ENCODE measurements at regions not wholly inside any gene's neighbourhood (a gene's known extent, or its start where the extent isn't known, plus 50 kb on each side); places are given as distances from the start of the nearest gene placed in this dataset.
A peak's percentile ranks its signal among the peaks of the same experiment; 100 is the strongest.

DNA sequence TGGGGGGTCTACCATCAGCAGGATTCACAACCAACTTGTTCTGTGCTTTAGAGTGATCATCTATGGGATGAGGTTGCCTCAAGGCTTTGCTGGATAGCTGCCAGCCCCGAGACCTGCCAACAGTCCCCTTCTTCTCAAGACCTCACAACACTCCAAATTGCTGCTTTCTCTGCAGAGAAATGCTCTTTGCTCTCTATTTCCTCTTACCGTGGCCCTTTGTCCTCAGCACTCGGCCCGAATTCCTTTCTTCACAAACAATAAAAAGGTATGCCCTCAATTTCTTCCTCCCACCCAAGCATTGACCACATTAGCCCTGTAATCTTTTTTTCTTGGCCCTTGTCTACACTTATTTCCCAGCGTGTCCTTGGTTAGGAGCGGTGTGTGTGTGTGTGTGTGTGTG is 147.4 kb upstream of the SNX19 start:
- TF ChIP-seq, protein P1, sequence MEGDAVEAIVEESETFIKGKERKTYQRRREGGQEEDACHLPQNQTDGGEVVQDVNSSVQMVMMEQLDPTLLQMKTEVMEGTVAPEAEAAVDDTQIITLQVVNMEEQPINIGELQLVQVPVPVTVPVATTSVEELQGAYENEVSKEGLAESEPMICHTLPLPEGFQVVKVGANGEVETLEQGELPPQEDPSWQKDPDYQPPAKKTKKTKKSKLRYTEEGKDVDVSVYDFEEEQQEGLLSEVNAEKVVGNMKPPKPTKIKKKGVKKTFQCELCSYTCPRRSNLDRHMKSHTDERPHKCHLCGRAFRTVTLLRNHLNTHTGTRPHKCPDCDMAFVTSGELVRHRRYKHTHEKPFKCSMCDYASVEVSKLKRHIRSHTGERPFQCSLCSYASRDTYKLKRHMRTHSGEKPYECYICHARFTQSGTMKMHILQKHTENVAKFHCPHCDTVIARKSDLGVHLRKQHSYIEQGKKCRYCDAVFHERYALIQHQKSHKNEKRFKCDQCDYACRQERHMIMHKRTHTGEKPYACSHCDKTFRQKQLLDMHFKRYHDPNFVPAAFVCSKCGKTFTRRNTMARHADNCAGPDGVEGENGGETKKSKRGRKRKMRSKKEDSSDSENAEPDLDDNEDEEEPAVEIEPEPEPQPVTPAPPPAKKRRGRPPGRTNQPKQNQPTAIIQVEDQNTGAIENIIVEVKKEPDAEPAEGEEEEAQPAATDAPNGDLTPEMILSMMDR (IDR thresholded peaks at IDR 0.05; ENCODE audit: low read depth, low read length, missing control alignments): no peak
- peaks cover 2% of the 10 kb centered on the region for H3K27me3 ChIP-seq (replicated peaks)
- no peak for DNase-seq
- H3K4me3 ChIP-seq (ENCODE audit: low read depth, low read length): no peak overlapping the region
- in situ Hi-C loops (cut with HindIII; ENCODE audit: low pct_ligation_motif_present, low sequenced_read_pairs): loop anchor here (25.0 kb wide), 1 partner anchor 599 kb away; no protein-coding TSS in a partner anchor
- H3K36me3 ChIP-seq (replicated peaks): no peaks in the 10 kb centered on the region
- H3K27ac ChIP-seq: no peak overlapping the region

DNA sequence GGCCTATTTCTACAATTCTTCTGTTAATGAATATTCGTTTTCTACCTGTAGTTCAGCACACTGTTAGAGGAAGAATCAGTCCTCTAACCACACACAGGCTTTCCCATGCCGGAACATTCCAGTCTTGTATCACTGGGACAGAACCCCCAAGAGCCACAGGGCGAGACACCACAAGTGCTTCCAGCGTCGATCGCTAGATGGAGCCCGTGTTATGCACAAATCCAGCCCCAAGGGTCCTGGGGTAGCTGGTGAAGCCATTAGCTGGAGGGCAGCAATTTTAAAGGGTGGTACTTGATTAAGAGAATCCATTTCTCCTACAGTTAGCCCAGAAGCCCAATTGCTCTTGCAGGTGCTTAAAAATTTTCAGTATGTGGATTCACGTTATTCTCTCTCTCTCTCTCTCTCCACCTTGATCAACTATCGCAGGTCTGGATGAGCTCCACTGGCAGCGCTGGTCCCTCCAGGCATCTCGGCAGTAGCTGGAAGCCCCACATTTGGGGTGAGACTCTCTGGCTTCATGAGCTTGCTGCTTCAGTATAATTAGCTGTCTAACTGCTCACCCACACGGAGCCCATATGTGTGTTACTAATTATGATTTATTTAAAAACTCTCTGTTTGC is 148.2 kb upstream of the SNX19 start:
- H3K4me3 ChIP-seq (ENCODE audit: low read depth, low read length): no peak overlapping the region
- peaks cover 2% of the 10 kb centered on the region for H3K27me3 ChIP-seq (replicated peaks)
- no peak overlapping the region for H3K27ac ChIP-seq
- in situ Hi-C loops (cut with HindIII; ENCODE audit: low pct_ligation_motif_present, low sequenced_read_pairs): loop anchor here (25.0 kb wide), 1 partner anchor 598 kb away; no protein-coding TSS in a partner anchor
- no peaks in the 10 kb centered on the region for H3K36me3 ChIP-seq (replicated peaks)
- TF ChIP-seq, protein P1 (IDR thresholded peaks at IDR 0.05; ENCODE audit: low read depth, low read length, missing control alignments): peak; percentile 97
- DNase-seq: peak; percentile 52

DNA sequence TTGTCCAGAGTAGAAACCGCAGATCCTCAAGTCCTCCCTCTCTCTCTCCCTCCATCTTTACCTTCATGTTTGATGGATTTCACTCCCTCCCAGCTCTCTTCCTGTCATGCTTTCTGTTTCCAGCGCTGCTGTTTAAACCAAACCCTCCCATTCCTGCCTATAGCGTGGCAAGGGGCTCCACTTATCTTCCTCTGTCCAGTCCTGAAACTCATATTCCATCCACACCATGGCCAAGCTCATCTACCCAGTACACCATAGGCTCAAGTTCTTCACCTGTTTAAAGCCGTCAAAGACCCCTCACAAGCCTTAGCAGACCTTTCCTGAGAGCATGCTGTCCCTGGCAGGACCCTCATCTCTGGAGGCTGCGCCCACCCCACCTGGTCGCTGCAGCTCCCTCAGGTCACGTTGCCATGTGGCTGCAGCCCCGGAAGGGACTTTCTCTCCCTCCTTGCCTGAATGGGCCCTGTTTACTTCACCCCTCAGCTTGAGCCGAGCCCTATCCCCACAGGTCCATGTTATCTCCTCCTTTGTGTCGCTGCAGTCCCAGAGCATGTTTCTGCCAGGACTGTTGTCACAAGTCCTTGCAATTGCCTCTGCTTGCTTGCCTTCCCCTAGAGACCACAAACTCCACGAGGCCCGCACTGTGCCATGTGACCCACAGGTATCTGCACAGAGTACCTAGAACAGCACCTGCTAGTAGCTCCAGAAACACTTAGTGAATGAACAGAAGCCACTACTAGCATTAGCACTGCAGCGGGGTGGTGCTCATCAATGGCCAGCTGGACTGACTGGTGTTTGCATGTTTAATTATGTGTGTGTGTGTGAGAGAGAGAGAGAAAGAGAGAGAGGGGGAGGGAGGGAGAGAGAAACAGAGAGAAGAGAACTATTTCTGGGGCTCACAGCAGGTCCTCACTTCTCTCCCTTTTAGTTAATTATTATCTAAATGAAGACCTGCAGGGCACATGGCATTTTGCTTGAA is 149.4 kb upstream of the SNX19 start:
- Histone ChIP-seq H3K36me3 (replicated peaks) (no peaks in the 10 kb centered on the region), H3K4me3 (ENCODE audit: low read depth, low read length) (no peak overlapping the region), H3K27ac (no peak overlapping the region), H3K27me3 (replicated peaks) (peaks cover 2% of the 10 kb centered on the region)
- TF ChIP-seq, protein P1 (IDR thresholded peaks at IDR 0.05; ENCODE audit: low read depth, low read length, missing control alignments): no peak
- DNase-seq: no peak
- in situ Hi-C loops (cut with HindIII; ENCODE audit: low pct_ligation_motif_present, low sequenced_read_pairs): loop anchor here (25.0 kb wide), 1 partner anchor 597 kb away; no protein-coding TSS in a partner anchor

DNA sequence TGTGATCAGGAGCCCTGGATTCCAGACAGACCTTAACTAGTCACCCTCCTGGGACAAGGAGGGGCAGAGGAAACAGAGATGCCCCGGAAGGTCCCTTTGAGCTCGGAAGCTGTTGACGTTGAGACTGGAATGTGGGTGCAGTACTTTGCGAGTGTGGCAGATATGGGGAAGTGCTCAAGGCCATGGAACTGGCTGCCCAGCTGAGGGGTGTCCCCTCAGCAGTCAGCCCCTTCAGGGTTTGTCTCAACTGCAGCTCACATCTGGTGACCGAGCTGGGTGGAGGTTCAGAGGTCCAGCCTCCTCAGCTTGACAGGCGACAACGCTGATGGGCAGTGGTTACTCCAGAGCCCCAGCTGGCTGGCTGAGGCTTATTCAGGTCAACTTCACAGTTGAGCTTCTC is 150.3 kb upstream of the SNX19 start:
- Histone ChIP-seq H3K36me3 (replicated peaks) (no peaks in the 10 kb centered on the region), H3K27me3 (replicated peaks) (no peaks in the 10 kb centered on the region), H3K27ac (no peak overlapping the region), H3K4me3 (ENCODE audit: low read depth, low read length) (no peak overlapping the region)
- TF ChIP-seq, protein P1 (IDR thresholded peaks at IDR 0.05; ENCODE audit: low read depth, low read length, missing control alignments): no peak
- no peak for DNase-seq
- in situ Hi-C loops (cut with HindIII; ENCODE audit: low pct_ligation_motif_present, low sequenced_read_pairs): loop anchor here (25.0 kb wide), 1 partner anchor 596 kb away; no protein-coding TSS in a partner anchor

DNA sequence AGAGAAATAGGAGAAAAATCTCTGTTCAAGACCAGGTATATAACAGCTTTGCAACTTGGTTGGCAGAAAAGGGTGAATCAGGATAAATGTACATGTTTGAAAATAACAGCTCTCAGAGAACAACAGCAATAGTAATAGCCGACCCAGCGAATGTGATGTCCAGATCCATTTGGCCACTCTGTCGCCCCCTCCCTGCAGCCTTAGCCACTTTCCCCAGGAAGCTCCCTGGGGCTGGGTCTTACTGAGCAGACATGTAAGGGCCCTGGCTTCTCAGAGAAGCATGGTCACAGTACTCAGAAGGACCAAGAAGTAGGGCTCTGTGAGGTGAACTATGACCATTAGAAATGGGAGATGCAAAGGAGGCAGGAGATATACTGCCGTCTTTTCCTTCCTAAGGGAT is 154.1 kb upstream of the SNX19 start:
- no peaks in the 10 kb centered on the region for H3K27me3 ChIP-seq (replicated peaks)
- DNase-seq: no peak
- no peaks in the 10 kb centered on the region for H3K36me3 ChIP-seq (replicated peaks)
- H3K27ac ChIP-seq: no peak overlapping the region
- H3K4me3 ChIP-seq (ENCODE audit: low read depth, low read length): no peak overlapping the region
- in situ Hi-C loops (cut with HindIII; ENCODE audit: low pct_ligation_motif_present, low sequenced_read_pairs): loop anchor here (25.0 kb wide), 1 partner anchor 592 kb away; no protein-coding TSS in a partner anchor
- TF ChIP-seq, protein P1 (IDR thresholded peaks at IDR 0.05; ENCODE audit: low read depth, low read length, missing control alignments): peak; percentile 40
